PC-3 (cell line): ENCODE measurements at regions not wholly inside any gene's neighbourhood (a gene's known extent, or its start where the extent isn't known, plus 50 kb on each side); places are given as distances from the start of the nearest gene placed in this dataset.

Source experiments
- ATAC-seq: fragments of 200-7000 bp; cut with Tn5 transposase; 2 replicates; pipeline ENCODE4 v1.9.1; 2020; ENCODE audit warnings: mild to moderate bottlenecking, moderate library complexity
- BruUV-seq: library from RNA; stranded (reverse); fragments of 400-500 nt; replicated peaks from 2 replicates; lab custom pipeline; 2021; lab: Mats Ljungman, UMichigan
- CTCF ChIA-PET: fragments of 300-600 bp; sonication (Branson Sonifier 250); formaldehyde crosslinking; loops from one replicate; lab custom pipeline; 2022; ENCODE audit warnings: antibody characterized with exemption; lab: Charles Lee
- POLR2A ChIA-PET: fragments of 300-600 bp; sonication (Branson Sonifier 250); formaldehyde crosslinking; loops from one replicate; lab custom pipeline; 2022; ENCODE audit warnings: antibody characterized with exemption; ENCODE audit not compliant: unreplicated experiment; lab: Charles Lee
- DNase-seq: peaks from one replicate; pipeline ENCODE4 v3.0.0-alpha.2; 2015
- H2AFZ ChIP-seq: fragments of 300-600 bp; sonication (generic); 2 replicates; pipeline ENCODE4 v1.6.0; 2016; ENCODE audit warnings: antibody characterized with exemption, low read length
- H3F3A ChIP-seq: fragments of 300-600 bp; sonication (generic); one replicate; pipeline ENCODE4 v1.6.0; 2017; ENCODE audit warnings: antibody characterized with exemption, low read length, control low read depth, mild to moderate bottlenecking; ENCODE audit not compliant: unreplicated experiment
- H3K27ac ChIP-seq: fragments of 300-600 bp; sonication (generic); 2 replicates; pipeline ENCODE4 v1.5.1; 2016; ENCODE audit warnings: mild to moderate bottlenecking, low read length
- H3K27me3 ChIP-seq: fragments of 300-600 bp; sonication (generic); 2 replicates; pipeline ENCODE4 v1.6.1; 2016; ENCODE audit warnings: low read length, mixed read lengths
- H3K36me3 ChIP-seq: fragments of 300-600 bp; sonication (generic); 2 replicates; pipeline ENCODE4 v1.6.1; 2016; ENCODE audit warnings: low read depth, mixed run types, low read length, mixed read lengths
- H3K4me1 ChIP-seq: fragments of 300-600 bp; sonication (generic); 2 replicates; pipeline ENCODE4 v1.5.1; 2016; ENCODE audit warnings: low read length; ENCODE audit not compliant: insufficient read depth
- H3K4me2 ChIP-seq: fragments of 300-600 bp; sonication (generic); 2 replicates; pipeline ENCODE4 v1.6.0; 2016; ENCODE audit warnings: low read length
- H3K4me3 ChIP-seq: fragments of 300-600 bp; sonication (generic); 2 replicates; pipeline ENCODE4 v1.5.1; 2016; ENCODE audit warnings: mild to moderate bottlenecking, low read length, mixed read lengths
- H3K79me2 ChIP-seq: fragments of 300-600 bp; sonication (generic); 2 replicates; pipeline ENCODE4 v1.6.1; 2017; ENCODE audit warnings: low read length, mixed read lengths
- H3K9ac ChIP-seq: fragments of 300-600 bp; sonication (generic); 2 replicates; pipeline ENCODE4 v1.6.0; 2016; ENCODE audit warnings: mild to moderate bottlenecking, low read length
- H3K9me2 ChIP-seq: fragments of 300-600 bp; sonication (generic); replicated peaks from 2 replicates; pipeline ENCODE4 v1.6.1; 2016; ENCODE audit warnings: mixed run types, low read length, mixed read lengths
- H3K9me3 ChIP-seq: fragments of 300-600 bp; sonication (generic); 2 replicates; pipeline ENCODE4 v1.6.1; 2016; ENCODE audit warnings: low read length, mixed read lengths
- H4K20me1 ChIP-seq: fragments of 300-600 bp; sonication (generic); 2 replicates; pipeline ENCODE4 v1.6.1; 2016; ENCODE audit warnings: low read length, mixed read lengths
- CTCF ChIP-seq: fragments of 300-600 bp; sonication (generic); conservative IDR thresholded peaks from 2 replicates; pipeline ENCODE4 v1.5.1; 2017; ENCODE audit warnings: antibody characterized with exemption, low read depth, mild to moderate bottlenecking, low read length
- EZH2 ChIP-seq: fragments of 300-600 bp; sonication (generic); IDR thresholded peaks from one replicate; pipeline ENCODE4 v1.6.1; 2017; ENCODE audit warnings: antibody characterized with exemption, mild to moderate bottlenecking, low read length; ENCODE audit not compliant: unreplicated experiment
- EZH2phosphoT487 ChIP-seq: fragments of 300-600 bp; sonication (generic); IDR thresholded peaks from 2 replicates; pipeline ENCODE4 v1.6.1; 2018; ENCODE audit warnings: mild to moderate bottlenecking, antibody characterized with exemption, low read length, borderline replicate concordance
- intact Hi-C: fragments of 100-400 bp; cut with micrococcal nuclease; formaldehyde crosslinking; loops from 2 replicates; pipeline ENCODE4 v1.9.0; 2023

- no TSS peak for BruUV-seq
- no peak for ATAC-seq
- no peaks in the 10 kb centered on the region for H4K20me1 ChIP-seq
- intact Hi-C loops: no loop called here
- no peaks in the 10 kb centered on the region for H3K27me3 ChIP-seq
- no peaks in the 10 kb centered on the region for H3K9me2 ChIP-seq
- POLR2A ChIA-PET: no interaction called here
- no peak for DNase-seq
- no peak overlapping the region for H2AFZ ChIP-seq
- no peaks in the 10 kb centered on the region for H3K79me2 ChIP-seq
- CTCF ChIA-PET: no interaction called here
- H3K4me1 ChIP-seq: peaks cover 14% of the 10 kb centered on the region
- H3K9ac ChIP-seq: no peak overlapping the region
- TF ChIP-seq EZH2: no peak
- no peak overlapping the region for H3K4me3 ChIP-seq
- no peaks in the 10 kb centered on the region for H3K9me3 ChIP-seq
- no peaks in the 10 kb centered on the region for H3F3A ChIP-seq
- H3K36me3 ChIP-seq: no peaks in the 10 kb centered on the region
- H3K27ac ChIP-seq: no peak overlapping the region
- H3K4me2 ChIP-seq: no peak overlapping the region
Measured at GRCh38 chr1:59032228-59032627, 248.4 kb upstream of the JUN start.

- TF ChIP-seq EZH2phosphoT487 (no peak), EZH2 (no peak), CTCF (no peak)
- no peaks in the 10 kb centered on the region for H3K9me3 ChIP-seq
- no peak for DNase-seq
- no peaks in the 10 kb centered on the region for H3K27me3 ChIP-seq
- intact Hi-C loops: no loop called here
- no peaks in the 10 kb centered on the region for H3K9me2 ChIP-seq
- H3K36me3 ChIP-seq: no peaks in the 10 kb centered on the region
- H3K27ac ChIP-seq: no peak overlapping the region
- H3K4me1 ChIP-seq: peaks cover 14% of the 10 kb centered on the region
- H3F3A ChIP-seq: no peaks in the 10 kb centered on the region
- H3K9ac ChIP-seq: no peak overlapping the region
- no peak for ATAC-seq
- CTCF ChIA-PET: no interaction called here
- no peaks in the 10 kb centered on the region for H4K20me1 ChIP-seq
- H3K4me2 ChIP-seq: no peak overlapping the region
- no TSS peak for BruUV-seq
- no peaks in the 10 kb centered on the region for H3K79me2 ChIP-seq
- H3K4me3 ChIP-seq: no peak overlapping the region
- POLR2A ChIA-PET: no interaction called here
- no peak overlapping the region for H2AFZ ChIP-seq
Measured at GRCh38 chr1:59033761-59034160, 249.9 kb upstream of the JUN start.

GRCh38 chr1:59034925-59035324 lies 251.1 kb upstream of the JUN start:
- no peaks in the 10 kb centered on the region for H3K79me2 ChIP-seq
- no TSS peak for BruUV-seq
- H4K20me1 ChIP-seq: no peaks in the 10 kb centered on the region
- no peaks in the 10 kb centered on the region for H3K9me2 ChIP-seq
- no peaks in the 10 kb centered on the region for H3K27me3 ChIP-seq
- ATAC-seq (no peak), DNase-seq (no peak)
- H3K9me3 ChIP-seq: no peaks in the 10 kb centered on the region
- POLR2A ChIA-PET: no interaction called here
- H3K4me1 ChIP-seq: peaks cover 5% of the 10 kb centered on the region
- intact Hi-C loops: no loop called here
- H3K27ac ChIP-seq: no peak overlapping the region
- H3K4me2 ChIP-seq: no peak overlapping the region
- no peak overlapping the region for H2AFZ ChIP-seq
- H3K4me3 ChIP-seq: no peak overlapping the region
- H3K36me3 ChIP-seq: no peaks in the 10 kb centered on the region
- TF ChIP-seq EZH2: no peak
- TF ChIP-seq EZH2phosphoT487: no peak
- H3K9ac ChIP-seq: no peak overlapping the region
- no peaks in the 10 kb centered on the region for H3F3A ChIP-seq
- CTCF ChIA-PET: no interaction called here

DNA sequence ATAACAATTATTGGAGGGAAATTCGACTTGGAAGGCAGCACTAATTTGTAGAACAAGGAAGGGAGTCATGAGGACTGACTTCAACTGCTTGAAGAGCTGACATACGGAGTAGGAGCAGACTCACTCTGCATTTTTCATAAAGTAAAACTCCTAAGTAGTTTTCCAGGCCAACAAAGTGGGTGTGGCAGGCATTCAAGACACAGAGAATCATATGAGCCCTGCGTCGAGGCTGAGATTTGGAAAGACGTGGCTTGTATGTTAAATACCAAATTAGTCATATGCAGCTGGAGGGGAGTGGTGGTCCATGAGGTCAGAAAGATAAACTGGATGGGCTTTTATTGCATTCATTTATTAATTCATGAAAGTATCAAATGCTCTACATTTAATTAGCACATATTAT lies 255.7 kb upstream of the JUN start:
- H3K9me2 ChIP-seq: no peaks in the 10 kb centered on the region
- no peaks in the 10 kb centered on the region for H3K9me3 ChIP-seq
- no peak overlapping the region for H3K27ac ChIP-seq
- H4K20me1 ChIP-seq: no peaks in the 10 kb centered on the region
- H3K4me1 ChIP-seq: peaks cover 12% of the 10 kb centered on the region
- H3K27me3 ChIP-seq: no peaks in the 10 kb centered on the region
- POLR2A ChIA-PET: no interaction called here
- no TSS peak for BruUV-seq
- ATAC-seq: no peak
- intact Hi-C loops: no loop called here
- H2AFZ ChIP-seq: no peak overlapping the region
- CTCF ChIA-PET: no interaction called here
- H3K36me3 ChIP-seq: no peaks in the 10 kb centered on the region
- DNase-seq: no peak
- no peak overlapping the region for H3K4me3 ChIP-seq
- H3K9ac ChIP-seq: no peak overlapping the region
- H3F3A ChIP-seq: no peaks in the 10 kb centered on the region
- no peak overlapping the region for H3K4me2 ChIP-seq
- H3K79me2 ChIP-seq: no peaks in the 10 kb centered on the region
- TF ChIP-seq EZH2phosphoT487: no peak
- TF ChIP-seq EZH2: no peak
- no peak for TF ChIP-seq CTCF
